Natural killer cell (primary cell): ENCODE measurements at regions not wholly inside any gene's neighbourhood (a gene's known extent, or its start where the extent isn't known, plus 50 kb on each side); places are given as distances from the start of the nearest gene placed in this dataset.

Experiments
- ATAC-seq, 3 donors: fragments of 150-1000 bp in 2 of 3; fragments of 200-7000 bp in 1 of 3; cut with Tn5 transposase; 1 replicate in 1 of 3; 2 replicates in 2 of 3; pipeline ENCODE4 v1.10.0; 2021; ENCODE audit warnings: mild to moderate bottlenecking in 2 of 3, moderate library complexity in 2 of 3
- DNase-seq, 2 donors: peaks; one replicate each; pipeline versions ENCODE4 v3.0.0 to v3.0.0-alpha.2; 2013 to 2021; ENCODE audit warnings: mixed read lengths in 1 of 2
- H3K27ac ChIP-seq: one replicate; pipeline ENCODE4 v1.5.1; 2013; ENCODE audit warnings: mild to moderate bottlenecking, low read length
- H3K27me3 ChIP-seq: one replicate; pipeline ENCODE4 v1.6.1; 2013; ENCODE audit warnings: low read length; ENCODE audit not compliant: control insufficient read depth, insufficient read depth
- H3K36me3 ChIP-seq: one replicate; pipeline ENCODE4 v1.6.1; 2013; ENCODE audit warnings: low read length; ENCODE audit not compliant: control insufficient read depth, insufficient read depth
- H3K4me1 ChIP-seq: one replicate; pipeline ENCODE4 v1.6.1; 2013; ENCODE audit warnings: low read length; ENCODE audit not compliant: control insufficient read depth, insufficient read depth
- H3K4me3 ChIP-seq: one replicate; pipeline ENCODE4 v1.5.1; 2013; ENCODE audit warnings: low read length
- H3K9me3 ChIP-seq: one replicate; pipeline ENCODE4 v1.6.1; 2013; ENCODE audit warnings: low read length; ENCODE audit not compliant: control insufficient read depth, insufficient read depth
- H3K27ac Mint-ChIP-seq, 2 donors: one replicate each; pipeline ENCODE4 v1.8.0; 2022; ENCODE audit warnings: mild to moderate bottlenecking in 2 of 2, mixed read lengths in 2 of 2, moderate library complexity in 1 of 2
- H3K27me3 Mint-ChIP-seq, 2 donors: one replicate each; pipeline ENCODE4 v1.8.0; 2022; ENCODE audit warnings: low read depth in 2 of 2, mixed read lengths in 2 of 2
- H3K36me3 Mint-ChIP-seq: one replicate; pipeline ENCODE4 v1.8.0; 2022; ENCODE audit warnings: mixed read lengths
- H3K4me1 Mint-ChIP-seq, 2 donors: one replicate each; pipeline ENCODE4 v1.8.0; 2022; ENCODE audit warnings: mixed read lengths in 2 of 2
- H3K4me3 Mint-ChIP-seq: one replicate; pipeline ENCODE4 v1.8.0; 2022; ENCODE audit warnings: mild to moderate bottlenecking, moderate library complexity, mixed read lengths
- H3K9me3 Mint-ChIP-seq, 2 donors: one replicate each; pipeline ENCODE4 v1.8.0; 2022; ENCODE audit warnings: mixed read lengths in 2 of 2
- CTCF ChIP-seq: fragments of 200-600 bp; IDR thresholded peaks from one replicate; pipeline ENCODE4 v1.8.0; 2022; ENCODE audit warnings: antibody characterized with exemption
- WGBS: methylation state at CpG from one replicate; pipeline ENCODE4 v1.1.7; 2013; ENCODE audit warnings: missing lambda C conversion rate; ENCODE audit not compliant: insufficient coverage; 5-methylcytosine and 5-hydroxymethylcytosine counted together
- intact Hi-C: fragments of 100-400 bp; cut with micrococcal nuclease; formaldehyde crosslinking; loops from one replicate; pipeline ENCODE4 v1.14.2; 2022

GRCh38 chrX:23201706-23202105 is 132.9 kb upstream of the PTCHD1 start:
- Histone ChIP-seq H3K27ac (no peak overlapping the region), H3K4me3 (no peak overlapping the region), H3K4me1 (no peaks in the 10 kb centered on the region), H3K36me3 (no peaks in the 10 kb centered on the region), H3K27me3 (no peaks in the 10 kb centered on the region), H3K9me3 (no peaks in the 10 kb centered on the region)
- intact Hi-C loops = no loop called here
- no CpG with 5 or more reads among the region's 1 CpG for WGBS
- no peak for ATAC-seq
- Mint-ChIP-seq H3K36me3 (no peaks in the 10 kb centered on the region), H3K9me3 (peaks cover 0 to 2% of the 10 kb centered on the region in 2 donors), H3K4me1 (no peaks in the 10 kb centered on the region), H3K27me3 (no peaks in the 10 kb centered on the region), H3K4me3 (no peak overlapping the region), H3K27ac (no peak overlapping the region)
- no peak for DNase-seq
- no peak for TF ChIP-seq CTCF

- intact Hi-C loops = no loop called here
- no peak overlapping the region for H3K4me3 ChIP-seq
- no peaks in the 10 kb centered on the region for H3K9me3 ChIP-seq
- no peaks in the 10 kb centered on the region for H3K4me1 ChIP-seq
- no peaks in the 10 kb centered on the region for H3K4me1 Mint-ChIP-seq
- no peaks in the 10 kb centered on the region for H3K27me3 Mint-ChIP-seq
- 68% methylated on average over 3 of the region's 4 CpGs for WGBS
- no peaks in the 10 kb centered on the region for H3K27me3 ChIP-seq
- H3K4me3 Mint-ChIP-seq = no peak overlapping the region
- no peak overlapping the region for H3K27ac ChIP-seq
- peaks cover 0 to 2% of the 10 kb centered on the region in 2 donors for H3K9me3 Mint-ChIP-seq
- H3K27ac Mint-ChIP-seq = no peak overlapping the region
- ATAC-seq = no peak
- DNase-seq = no peak
- no peak for TF ChIP-seq CTCF
- no peaks in the 10 kb centered on the region for H3K36me3 Mint-ChIP-seq
- no peaks in the 10 kb centered on the region for H3K36me3 ChIP-seq
Observed at GRCh38 chrX:23202326-23202725, 132.3 kb upstream of the PTCHD1 start.

DNA sequence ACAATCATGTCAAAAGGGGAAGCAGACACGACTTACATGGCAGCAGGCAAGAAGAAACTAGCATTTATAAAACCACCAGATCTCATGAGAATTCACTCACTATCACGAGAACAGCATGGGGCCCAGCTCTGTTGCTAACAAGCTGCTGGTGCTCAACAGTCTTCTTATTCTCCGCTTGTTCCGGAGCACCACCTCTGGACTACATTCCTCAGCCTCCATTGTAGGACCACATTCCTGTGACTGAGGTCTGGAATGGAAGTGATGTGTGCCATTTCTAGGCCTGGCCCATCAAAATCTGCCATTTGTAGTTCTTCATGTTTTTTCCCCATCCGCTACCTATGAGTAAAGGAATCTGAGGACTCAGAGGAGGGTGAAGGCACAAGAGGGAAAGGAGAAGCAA is 111.5 kb upstream of the PTCHD1 start:
- TF ChIP-seq CTCF = no peak
- no peaks in the 10 kb centered on the region for H3K36me3 Mint-ChIP-seq
- peaks cover 0 to 2% of the 10 kb centered on the region in 2 donors for H3K9me3 Mint-ChIP-seq

GRCh38 chrX:23228454-23228853 is 106.2 kb upstream of the PTCHD1 start:
- no peak for ATAC-seq
- DNase-seq = no peak
- no peaks in the 10 kb centered on the region for H3K27me3 ChIP-seq
- H3K27ac ChIP-seq = no peak overlapping the region
- H3K4me1 ChIP-seq = no peaks in the 10 kb centered on the region
- H3K36me3 ChIP-seq = no peaks in the 10 kb centered on the region
- peaks cover 3 to 5% of the 10 kb centered on the region in 2 donors for H3K9me3 Mint-ChIP-seq
- no peaks in the 10 kb centered on the region for H3K36me3 Mint-ChIP-seq
- no peak overlapping the region for H3K4me3 ChIP-seq
- no peak overlapping the region for H3K4me3 Mint-ChIP-seq
- TF ChIP-seq CTCF = no peak
- no peaks in the 10 kb centered on the region for H3K9me3 ChIP-seq
- intact Hi-C loops = no loop called here
- H3K4me1 Mint-ChIP-seq = no peaks in the 10 kb centered on the region
- no CpG with 5 or more reads among the region's 3 CpGs for WGBS
- H3K27ac Mint-ChIP-seq = no peak overlapping the region
- peaks cover 0 to 3% of the 10 kb centered on the region in 2 donors for H3K27me3 Mint-ChIP-seq

More for the DNA sequence above, 111.5 kb upstream of the PTCHD1 start:
- DNase-seq = no peak
- H3K27ac Mint-ChIP-seq = no peak overlapping the region
- WGBS = 81% methylated on average over 2 of the region's 5 CpGs
- no peaks in the 10 kb centered on the region for H3K4me1 ChIP-seq
- no peaks in the 10 kb centered on the region for H3K27me3 Mint-ChIP-seq
- ATAC-seq = no peak
- no peak overlapping the region for H3K4me3 Mint-ChIP-seq
- H3K36me3 ChIP-seq = no peaks in the 10 kb centered on the region
- intact Hi-C loops = no loop called here
- H3K9me3 ChIP-seq = no peaks in the 10 kb centered on the region
- no peaks in the 10 kb centered on the region for H3K27me3 ChIP-seq
- no peaks in the 10 kb centered on the region for H3K4me1 Mint-ChIP-seq
- no peak overlapping the region for H3K4me3 ChIP-seq
- H3K27ac ChIP-seq = no peak overlapping the region
